GM12873 (cell line): ENCODE measurements at regions not wholly inside any gene's neighbourhood (a gene's known extent, or its start where the extent isn't known, plus 50 kb on each side); places are given as distances from the start of the nearest gene placed in this dataset.

Experiments
- CTCF ChIP-seq: IDR thresholded peaks from 2 replicates; pipeline ENCODE4 v1.5.1; 2012; ENCODE audit warnings: low read depth, mild to moderate bottlenecking, moderate library complexity, low read length, control low read depth; ENCODE audit not compliant: insufficient read depth; ENCODE audit errors: missing control alignments

DNA sequence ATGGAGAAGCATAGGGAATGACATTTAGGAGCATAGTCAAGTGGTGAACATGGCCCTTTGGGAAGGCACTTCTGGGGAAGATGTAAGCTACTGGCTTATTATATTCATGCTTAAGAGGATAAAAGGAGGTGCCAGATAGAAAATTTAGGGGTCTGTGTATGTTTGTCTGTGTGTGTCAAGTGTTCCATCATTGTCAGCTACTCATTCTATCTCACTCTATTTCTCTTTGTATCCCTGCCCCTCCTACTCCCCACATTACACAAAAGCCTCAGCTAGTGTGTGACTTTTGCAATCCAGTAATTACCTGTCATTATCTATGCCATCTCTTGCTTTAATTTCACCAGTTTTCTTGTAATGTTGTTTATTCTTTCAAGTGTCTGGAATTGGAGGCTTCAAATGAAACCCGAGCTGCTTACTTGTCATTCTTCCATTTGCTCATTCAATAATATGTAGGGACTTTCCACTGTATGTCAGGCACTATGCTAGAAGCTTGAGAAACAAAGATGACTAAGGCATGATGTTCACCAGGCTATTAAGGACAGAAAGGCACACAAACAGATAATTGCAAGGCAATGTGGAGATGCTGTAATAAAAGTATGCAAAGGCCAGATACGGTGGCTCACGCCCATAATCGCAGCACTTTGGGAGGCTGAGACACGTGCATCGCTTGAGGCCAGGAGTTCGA is 229.8 kb upstream of the TEX13C start:
- TF ChIP-seq CTCF, result no peak

DNA sequence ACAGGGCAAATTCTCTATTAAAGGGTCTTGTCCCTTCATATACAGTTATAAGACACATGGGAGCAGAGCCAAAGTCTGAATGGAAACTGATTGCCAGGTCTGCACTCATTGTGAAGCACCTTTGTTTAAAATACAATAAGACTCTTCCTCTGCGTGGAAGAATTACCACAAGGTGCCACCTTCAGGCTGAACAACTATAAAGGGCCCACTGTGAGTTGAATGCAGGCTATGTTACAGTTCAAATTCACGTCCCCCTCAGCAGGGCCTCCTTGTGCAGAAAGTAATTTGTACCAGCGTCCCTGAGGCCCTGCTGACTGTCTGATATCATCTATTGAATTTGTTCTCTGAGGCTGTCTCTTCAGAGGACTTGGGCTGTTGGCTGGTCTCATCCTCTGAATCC is 225.8 kb upstream of the TEX13C start:
- no peak for TF ChIP-seq CTCF

GRCh38 chrX:125094901-125095300 is 224.8 kb upstream of the TEX13C start:
- no peak for TF ChIP-seq CTCF

- TF ChIP-seq CTCF, result no peak
Observed at GRCh38 chrX:125096469-125096868, 223.2 kb upstream of the TEX13C start.

DNA sequence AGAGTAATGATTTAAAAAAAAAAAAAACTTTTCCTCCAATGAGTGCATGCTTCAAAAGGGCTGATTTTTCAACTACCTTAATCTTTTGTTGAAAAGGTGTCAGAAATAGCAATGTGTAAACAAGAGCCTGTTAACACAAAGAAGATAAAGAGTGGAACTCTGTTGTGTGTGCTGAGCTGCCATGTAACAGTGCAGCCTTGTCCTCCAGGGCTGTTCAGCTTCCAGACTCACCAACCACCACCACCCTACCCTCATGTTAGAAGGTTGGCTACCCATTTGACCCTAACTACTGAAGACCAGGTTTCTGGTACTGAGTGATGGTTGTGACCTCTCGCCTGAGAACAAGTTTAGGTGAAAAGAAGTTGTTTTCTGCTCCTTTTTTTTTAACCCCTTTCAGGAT is 222.8 kb upstream of the TEX13C start:
- no peak for TF ChIP-seq CTCF

DNA sequence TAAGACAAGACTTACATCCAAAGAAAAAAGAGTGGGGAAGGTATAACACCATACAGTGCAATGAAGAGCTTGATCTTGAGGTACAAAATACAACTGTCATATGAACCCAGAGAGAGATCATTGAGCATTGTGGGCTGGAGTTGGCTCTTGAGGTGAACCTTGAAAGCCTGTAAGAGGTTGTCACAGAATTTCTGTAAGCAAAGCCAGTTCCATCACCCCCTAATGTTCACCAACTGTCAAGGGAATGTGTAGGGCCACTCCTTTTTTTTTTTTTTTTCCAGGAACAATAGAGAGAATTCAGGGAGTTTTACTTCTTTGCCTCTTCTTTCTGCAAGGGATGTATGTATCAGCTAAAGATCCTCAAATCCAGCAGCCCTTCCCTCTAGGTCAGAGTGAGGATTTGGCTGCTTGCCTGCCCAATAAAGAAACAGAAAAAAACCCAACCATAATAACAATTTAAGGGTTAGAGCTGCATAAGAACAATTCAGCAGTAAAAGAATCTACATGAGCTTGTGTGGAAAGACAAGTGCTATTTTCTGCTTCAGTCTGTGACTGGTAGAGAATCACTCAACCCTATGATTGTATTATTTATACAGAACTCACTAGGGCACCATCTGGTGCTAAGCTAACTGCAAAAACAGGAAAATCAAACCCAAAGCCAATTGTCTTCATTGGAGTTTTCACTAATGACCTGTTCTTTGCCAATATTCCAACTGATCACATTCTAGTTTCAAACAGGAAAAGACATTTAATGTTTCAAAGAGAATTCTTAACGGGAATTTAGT is 217.5 kb upstream of the TEX13C start:
- no peak for TF ChIP-seq CTCF

DNA sequence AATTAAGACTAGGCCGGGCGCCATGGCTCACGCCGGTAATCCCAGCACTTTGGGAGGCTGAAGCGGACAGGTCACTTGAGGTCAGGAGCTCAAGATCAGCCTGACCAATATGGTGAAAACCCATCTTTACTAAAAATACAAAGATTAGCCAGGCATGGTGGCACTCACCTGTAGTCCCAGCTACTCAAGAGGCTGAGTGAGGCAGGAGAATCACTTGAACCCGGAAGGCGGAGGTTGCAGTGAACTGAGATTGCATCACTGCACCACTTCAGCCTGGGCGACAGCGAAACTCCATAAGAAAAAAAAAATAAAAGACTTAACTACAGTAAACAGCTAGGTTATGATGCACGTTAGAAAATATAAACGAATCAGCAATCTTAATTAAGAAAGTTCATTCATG is 216.0 kb upstream of the TEX13C start:
- no peak for TF ChIP-seq CTCF
